ENCODE measurements at regions not wholly inside any gene's neighbourhood (a gene's known extent, or its start where the extent isn't known, plus 50 kb on each side); places are given as distances from the start of the nearest gene placed in this dataset.
A peak's percentile ranks its signal among the peaks of the same experiment; 100 is the strongest.

- Mint-ChIP-seq H3K36me3 (ENCODE audit: low read depth) (no peaks in the 10 kb centered on the region), H3K4me1 (no peaks in the 10 kb centered on the region; the same call in 2 of the 3 replicates), H3K27ac (no peak overlapping the region), H3K27me3 (ENCODE audit: insufficient read depth, low read depth, poor library complexity) (peaks cover 5% of the 10 kb centered on the region), H3K4me3 (no peak overlapping the region), H3K9me3 (no peaks in the 10 kb centered on the region)
- Histone ChIP-seq H3K4me3 (no peak overlapping the region), H3K4me1 (ENCODE audit: insufficient read depth) (no peaks in the 10 kb centered on the region), H2AFZ (no peak overlapping the region), H3K36me3 (ENCODE audit: insufficient read depth) (no peaks in the 10 kb centered on the region), H3K27ac (ENCODE audit: low read depth) (no peak overlapping the region), H4K20me1 (replicated peaks; ENCODE audit: insufficient read depth) (no peaks in the 10 kb centered on the region), H3K4me2 (no peak overlapping the region), H3K79me2 (replicated peaks; ENCODE audit: insufficient read depth) (no peaks in the 10 kb centered on the region), H3K9me2 (ENCODE audit: insufficient read depth) (no peaks in the 10 kb centered on the region), H3F3A (replicated peaks; ENCODE audit: low read depth) (0 out of 2 replicates have a peak, but pooled peaks cover 3% of the 10 kb centered on the region), H3K27me3 (ENCODE audit: insufficient read depth) (no peaks in the 10 kb centered on the region)
- TF ChIP-seq POLR2AphosphoS5 (IDR thresholded peaks at IDR 0.05; ENCODE audit: low read depth) (no peak), CTCF (conservative IDR thresholded peaks at IDR 0.05; ENCODE audit: low read depth in 2 of 2) (0 out of 4 replicates have a peak, but pooled peaks of 1 of the 2 experiments have one; percentile 8), JUNB (IDR thresholded peaks at IDR 0.05; ENCODE audit: unreplicated experiment) (no peak)
- DNase-seq (ENCODE audit: low spot score) (peak; percentile 41), ATAC-seq (peak; percentile 23)
Measured at GRCh38 chr9:36762958-36763357, 190.3 kb downstream of the MELK start.

GRCh38 chr9:36763778-36764177 is 191.1 kb downstream of the MELK start:
- peaks cover 5% of the 10 kb centered on the region for H3K27me3 Mint-ChIP-seq (ENCODE audit: insufficient read depth, low read depth, poor library complexity)
- no peak overlapping the region for H2AFZ ChIP-seq
- 0 out of 2 replicates have a peak, but pooled peaks cover 3% of the 10 kb centered on the region for H3F3A ChIP-seq (replicated peaks; ENCODE audit: low read depth)
- no peak overlapping the region for H3K27ac Mint-ChIP-seq
- no peak for ATAC-seq
- H3K4me1 ChIP-seq (ENCODE audit: insufficient read depth), result no peaks in the 10 kb centered on the region
- H3K4me3 Mint-ChIP-seq, result no peak overlapping the region
- H3K36me3 ChIP-seq (ENCODE audit: insufficient read depth), result no peaks in the 10 kb centered on the region
- H3K36me3 Mint-ChIP-seq (ENCODE audit: low read depth), result no peaks in the 10 kb centered on the region
- no peaks in the 10 kb centered on the region; the same call in 2 of the 3 replicates for H3K4me1 Mint-ChIP-seq
- H3K27ac ChIP-seq (ENCODE audit: low read depth), result no peak overlapping the region
- H3K9me2 ChIP-seq (ENCODE audit: insufficient read depth), result no peaks in the 10 kb centered on the region
- H3K27me3 ChIP-seq (ENCODE audit: insufficient read depth), result no peaks in the 10 kb centered on the region
- no peak for DNase-seq (ENCODE audit: low spot score)
- no peak overlapping the region for H3K4me3 ChIP-seq
- H4K20me1 ChIP-seq (replicated peaks; ENCODE audit: insufficient read depth), result no peaks in the 10 kb centered on the region
- H3K79me2 ChIP-seq (replicated peaks; ENCODE audit: insufficient read depth), result no peaks in the 10 kb centered on the region
- H3K4me2 ChIP-seq, result no peak overlapping the region
- no peaks in the 10 kb centered on the region for H3K9me3 Mint-ChIP-seq
- no peak for TF ChIP-seq CREB1 (CRISPR knock-in tag; IDR thresholded peaks at IDR 0.05; ENCODE audit: low read depth)
- TF ChIP-seq CTCF (conservative IDR thresholded peaks at IDR 0.05; ENCODE audit: low read depth in 2 of 2), result no peak
- TF ChIP-seq ZNF114 (CRISPR knock-in tag; IDR thresholded peaks at IDR 0.05), result no peak
- TF ChIP-seq EZH2 (IDR thresholded peaks at IDR 0.05; ENCODE audit: low read depth, unreplicated experiment), result no peak
- no peak for TF ChIP-seq REST (IDR thresholded peaks at IDR 0.05; ENCODE audit: unreplicated experiment)
- TF ChIP-seq ZNF462 (CRISPR knock-in tag; IDR thresholded peaks at IDR 0.05), result no peak

All from GM23338 (cell line).